Cerebellar nuclear complex (tissue), 1 donor: ENCODE measurements at regions not wholly inside any gene's neighbourhood (a gene's known extent, or its start where the extent isn't known, plus 50 kb on each side); places are given as distances from the start of the nearest gene placed in this dataset.

Experiments used
- DNase-seq, 2 experiments: peaks; one replicate each; lab custom pipeline; 2025; lab: John Stamatoyannopoulos, UW

DNA sequence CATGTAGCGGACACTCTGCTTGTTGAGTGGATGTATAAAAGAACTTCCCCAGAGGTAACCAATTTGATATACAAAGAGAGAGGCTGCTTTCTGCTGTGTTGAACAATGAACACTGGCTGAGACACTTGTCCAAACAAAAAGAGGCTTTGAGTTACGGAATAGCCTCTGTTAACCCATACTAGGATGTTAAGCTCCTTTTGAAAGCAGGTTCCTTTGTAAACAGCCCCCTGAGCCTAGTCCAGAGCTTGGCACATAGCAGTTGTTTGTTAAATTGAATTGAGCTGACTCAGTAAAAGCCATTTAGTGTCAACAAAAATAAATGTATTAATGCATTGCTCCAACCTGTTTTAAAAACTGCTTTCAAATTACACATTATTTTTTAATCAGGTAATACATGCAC is 200.1 kb downstream of the MZT1 start:
- DNase-seq, result no peak

- no peak for DNase-seq
These were observed 203.8 kb downstream of the MZT1 start for GRCh38 chr13:72523593-72523992.

- DNase-seq, result no peak
These were observed 204.4 kb downstream of the MZT1 start for GRCh38 chr13:72523049-72523448.

- no peak for DNase-seq
These were observed 205.3 kb downstream of the MZT1 start for GRCh38 chr13:72521940-72522661.

- no peak for DNase-seq
These were observed 213.3 kb downstream of the MZT1 start for GRCh38 chr13:72514146-72514545.

- no peak for DNase-seq
These were observed 219.0 kb downstream of the MZT1 start for GRCh38 chr13:72508392-72508791.

DNA sequence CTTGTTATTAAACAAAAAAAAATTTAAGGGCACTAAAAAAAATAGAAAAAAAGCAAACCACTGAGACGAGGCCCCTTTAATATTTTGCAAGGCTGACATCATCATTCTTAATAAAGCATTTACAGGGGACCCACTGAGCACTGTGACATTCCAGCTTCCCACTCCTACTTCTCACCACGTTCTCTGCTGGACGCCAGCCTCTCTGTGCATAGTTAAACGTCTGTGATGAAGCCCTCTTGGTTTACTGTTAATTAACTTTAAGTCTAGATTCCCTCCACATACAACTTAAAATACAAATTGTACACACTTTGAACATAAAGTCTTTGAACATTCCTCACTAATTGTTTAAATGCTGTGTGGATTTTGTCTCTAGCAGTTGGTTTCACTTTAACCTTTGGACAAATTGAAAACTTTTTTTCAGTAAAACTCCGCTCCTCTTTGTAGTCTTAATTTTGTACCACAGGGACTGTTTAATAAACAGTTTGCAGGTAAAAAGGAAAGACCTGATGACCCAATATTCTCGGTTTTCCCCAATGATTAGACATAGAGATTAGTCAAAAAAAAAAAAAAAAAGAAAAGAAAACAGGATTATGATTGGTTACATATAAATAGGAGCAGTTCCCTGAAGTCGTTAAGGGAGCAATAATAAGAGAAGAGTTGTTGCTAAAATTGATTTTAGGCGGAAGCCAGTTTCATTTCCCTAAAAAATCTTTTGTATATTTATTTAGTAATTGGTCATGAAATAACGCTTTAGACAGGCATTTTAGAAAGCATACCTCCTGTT is 219.8 kb downstream of the MZT1 start:
- DNase-seq, result no peak

GRCh38 chr13:72506706-72507105 is 220.7 kb downstream of the MZT1 start:
- DNase-seq, result no peak

DNA sequence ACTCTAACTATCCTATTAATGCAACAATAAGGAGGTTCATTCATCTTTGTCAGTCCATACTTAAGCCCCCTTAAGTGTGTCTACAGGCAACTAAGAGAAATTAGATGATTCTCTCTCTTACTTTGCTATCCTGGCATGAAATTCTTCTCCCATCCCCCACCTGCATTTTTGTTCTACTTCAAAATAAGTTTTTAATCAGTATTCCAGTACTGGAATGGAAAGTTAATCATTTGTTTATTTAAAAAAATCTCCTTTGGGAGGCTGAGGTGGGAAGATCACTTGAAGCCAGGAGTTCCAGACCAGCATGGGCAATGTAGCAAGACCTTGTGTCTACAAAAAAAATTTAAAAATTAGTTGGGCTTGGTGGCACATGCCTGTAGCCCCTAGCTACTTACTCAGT is 222.1 kb downstream of the MZT1 start:
- DNase-seq, result no peak

- no peak for DNase-seq
These were observed 223.1 kb downstream of the MZT1 start for GRCh38 chr13:72504131-72504841.

DNA sequence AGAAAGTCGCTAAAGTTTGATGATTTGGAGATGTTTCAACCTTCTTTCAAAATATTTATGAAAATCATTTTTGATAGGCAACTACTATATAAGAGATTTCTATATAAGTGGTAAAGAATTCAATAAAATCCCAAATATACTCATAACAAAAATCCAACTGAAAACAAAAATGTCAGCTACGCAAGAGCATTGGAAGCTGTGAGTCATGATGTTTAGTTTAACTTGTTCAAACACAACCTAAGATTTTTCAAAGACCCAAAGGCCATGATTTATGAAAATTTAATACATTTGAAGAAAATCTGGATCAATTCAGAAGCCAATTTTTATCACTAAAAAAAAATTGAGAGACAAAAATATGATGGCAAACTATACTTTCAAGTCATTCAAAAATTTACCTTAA is 226.6 kb downstream of the MZT1 start:
- DNase-seq, result no peak

GRCh38 chr13:72495681-72496080 is 231.7 kb downstream of the MZT1 start:
- DNase-seq, result no peak

- DNase-seq, result no peak
These were observed 237.7 kb downstream of the MZT1 start for GRCh38 chr13:72489751-72490150.

GRCh38 chr13:72473321-72473720 is 254.1 kb downstream of the MZT1 start:
- DNase-seq, result peak; percentile 37 to 74

- peak; percentile 20 to 34 for DNase-seq
These were observed 257.5 kb downstream of the MZT1 start for GRCh38 chr13:72469906-72470305.

- DNase-seq, result no peak
These were observed 263.9 kb downstream of the MZT1 start for GRCh38 chr13:72463561-72463960.

DNA sequence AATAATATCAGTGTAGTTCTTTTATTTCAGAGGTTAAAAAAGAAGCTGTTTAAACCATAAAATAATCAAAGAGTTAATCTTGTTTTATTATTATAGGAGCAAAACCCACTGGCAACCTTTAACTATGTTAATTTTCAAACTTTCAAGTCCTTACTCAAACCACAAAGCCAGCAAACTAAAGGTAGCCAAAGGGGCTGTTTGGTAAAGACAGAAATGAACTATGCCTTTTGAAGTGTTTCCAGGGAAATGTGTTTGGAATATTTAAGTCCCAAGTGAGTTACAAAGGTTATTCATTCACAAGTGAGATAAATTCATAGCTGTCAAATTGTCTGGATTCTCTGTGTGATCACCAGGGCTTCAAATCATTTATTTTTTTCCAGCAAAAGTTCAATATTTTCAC is 264.7 kb downstream of the MZT1 start:
- no peak for DNase-seq

DNA sequence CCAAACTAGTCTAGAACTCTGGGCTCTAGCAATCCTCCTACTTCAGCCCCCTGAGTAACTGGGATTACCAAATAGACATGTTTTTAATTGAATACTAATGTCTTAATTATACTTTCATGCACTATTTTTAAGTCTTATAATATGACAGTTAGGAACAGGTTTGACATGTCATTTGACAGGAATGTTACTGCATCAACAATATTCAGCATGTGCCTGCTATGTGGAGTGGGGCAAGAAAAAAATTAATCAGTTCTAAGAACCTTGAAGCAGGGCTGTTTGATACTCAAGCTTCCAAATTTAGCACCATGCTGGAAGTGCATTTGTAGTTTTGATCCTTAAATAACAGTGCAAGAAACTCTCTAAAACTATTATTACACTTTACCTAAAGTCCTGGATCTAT is 265.3 kb downstream of the MZT1 start:
- no peak for DNase-seq

- no peak for DNase-seq
These were observed 268.7 kb downstream of the MZT1 start for GRCh38 chr13:72458701-72459100.

- DNase-seq, result peak; percentile 7 to 52
These were observed 270.3 kb downstream of the MZT1 start for GRCh38 chr13:72457151-72457550.

GRCh38 chr13:72456486-72456885 is 270.9 kb downstream of the MZT1 start:
- DNase-seq, result no peak

DNA sequence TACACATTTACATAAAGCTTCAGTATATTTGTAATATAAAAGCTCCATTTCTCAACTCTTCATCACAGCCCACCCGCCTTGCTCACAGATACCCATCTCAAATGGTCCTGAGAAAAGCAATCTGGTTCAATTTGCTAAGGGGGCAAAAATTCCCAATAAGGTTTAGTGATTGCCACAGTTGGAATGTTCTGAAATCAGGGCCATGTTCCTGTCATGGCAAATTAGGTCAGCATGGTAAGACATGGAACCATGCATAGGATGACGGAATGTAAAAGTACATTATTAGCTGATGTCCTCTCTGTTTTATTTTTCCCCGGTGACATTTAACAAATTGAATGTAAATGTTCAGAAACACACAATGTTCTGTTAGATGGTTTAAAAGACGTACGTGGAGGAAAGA is 274.3 kb downstream of the MZT1 start:
- peak in 1 of 2 experiments; percentile 6 for DNase-seq

DNA sequence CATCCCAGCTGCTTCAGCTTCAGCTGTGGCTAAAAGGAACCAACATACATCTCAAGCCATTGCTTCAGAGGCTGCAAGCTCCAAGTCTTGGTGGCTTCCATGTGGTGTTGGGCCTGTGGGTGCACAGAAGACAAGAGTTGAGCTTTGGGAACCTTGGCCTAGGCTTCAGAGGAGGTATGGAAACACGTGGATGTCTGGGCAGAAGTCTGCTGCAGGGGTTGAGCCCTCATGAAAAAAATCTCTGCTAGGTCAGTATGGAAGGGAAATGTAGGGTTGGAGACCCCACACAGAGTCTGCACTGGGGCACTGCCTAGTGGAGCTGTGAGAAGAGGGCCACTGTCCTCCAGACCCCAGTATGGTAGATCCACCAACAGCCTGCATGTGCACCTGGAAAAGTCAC is 279.3 kb downstream of the MZT1 start:
- DNase-seq, result no peak
